Stimulated activated CD4-positive, alpha-beta T cell treated with anti-CD3 and anti-CD28 coated beads, Interleukin-15, amount 100 ng/mL, for 24 hours (primary cell): ENCODE measurements at regions not wholly inside any gene's neighbourhood (a gene's known extent, or its start where the extent isn't known, plus 50 kb on each side); places are given as distances from the start of the nearest gene placed in this dataset.

Source experiments
- DNase-seq: peaks from one replicate; pipeline ENCODE4 v3.0.0-alpha.2; 2020

- DNase-seq: no peak
Observed at GRCh38 chr7:17700138-17700537, 240.2 kb downstream of the SNX13 start.

GRCh38 chr7:17706275-17706674, 234.0 kb downstream of the SNX13 start:
- no peak for DNase-seq

- DNase-seq: peak; percentile 34
Observed at GRCh38 chr7:17706734-17707133, 233.6 kb downstream of the SNX13 start.

- DNase-seq: no peak
Observed at GRCh38 chr7:17709127-17709526, 231.2 kb downstream of the SNX13 start.

GRCh38 chr7:17709599-17709998, 230.7 kb downstream of the SNX13 start:
- DNase-seq: no peak

- DNase-seq: no peak
Observed at GRCh38 chr7:17710312-17710711, 230.0 kb downstream of the SNX13 start.

GRCh38 chr7:17713584-17713983, 226.7 kb downstream of the SNX13 start:
- no peak for DNase-seq

GRCh38 chr7:17716816-17717215, 223.5 kb downstream of the SNX13 start:
- DNase-seq: no peak

GRCh38 chr7:17719998-17720397, 220.3 kb downstream of the SNX13 start:
- no peak for DNase-seq

GRCh38 chr7:17721736-17722285, 218.5 kb downstream of the SNX13 start:
- no peak for DNase-seq

GRCh38 chr7:17722798-17723197, 217.5 kb downstream of the SNX13 start:
- no peak for DNase-seq

GRCh38 chr7:17725821-17726220, 214.5 kb downstream of the SNX13 start:
- no peak for DNase-seq

GRCh38 chr7:17732083-17732482, 208.2 kb downstream of the SNX13 start:
- DNase-seq: no peak
